ENCODE measurements at regions not wholly inside any gene's neighbourhood (a gene's known extent, or its start where the extent isn't known, plus 50 kb on each side); places are given as distances from the start of the nearest gene placed in this dataset.

- H3K4me1 Mint-ChIP-seq: no peaks in the 10 kb centered on the region
- no peak overlapping the region for H3K27ac Mint-ChIP-seq
- TF ChIP-seq ZBTB21 (CRISPR knock-in tag; IDR thresholded peaks at IDR 0.05; ENCODE audit: borderline replicate concordance) (no peak), ERG (CRISPR knock-in tag; IDR thresholded peaks at IDR 0.05) (no peak), CDX4 (CRISPR knock-in tag; IDR thresholded peaks at IDR 0.05; ENCODE audit: borderline replicate concordance) (no peak), ZBTB43 (CRISPR knock-in tag; IDR thresholded peaks at IDR 0.05) (no peak), TEAD1 (CRISPR knock-in tag; IDR thresholded peaks at IDR 0.05) (no peak), MYBL2 (CRISPR knock-in tag; IDR thresholded peaks at IDR 0.05) (no peak), MLX (CRISPR knock-in tag; IDR thresholded peaks at IDR 0.05) (no peak), FOXJ3 (CRISPR knock-in tag; IDR thresholded peaks at IDR 0.05; ENCODE audit: borderline replicate concordance) (no peak)
- TF ChIP-seq, protein P1, sequence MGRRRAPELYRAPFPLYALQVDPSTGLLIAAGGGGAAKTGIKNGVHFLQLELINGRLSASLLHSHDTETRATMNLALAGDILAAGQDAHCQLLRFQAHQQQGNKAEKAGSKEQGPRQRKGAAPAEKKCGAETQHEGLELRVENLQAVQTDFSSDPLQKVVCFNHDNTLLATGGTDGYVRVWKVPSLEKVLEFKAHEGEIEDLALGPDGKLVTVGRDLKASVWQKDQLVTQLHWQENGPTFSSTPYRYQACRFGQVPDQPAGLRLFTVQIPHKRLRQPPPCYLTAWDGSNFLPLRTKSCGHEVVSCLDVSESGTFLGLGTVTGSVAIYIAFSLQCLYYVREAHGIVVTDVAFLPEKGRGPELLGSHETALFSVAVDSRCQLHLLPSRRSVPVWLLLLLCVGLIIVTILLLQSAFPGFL (CRISPR knock-in tag; IDR thresholded peaks at IDR 0.05; ENCODE audit: borderline replicate concordance): no peak
- TF ChIP-seq, protein P2, sequence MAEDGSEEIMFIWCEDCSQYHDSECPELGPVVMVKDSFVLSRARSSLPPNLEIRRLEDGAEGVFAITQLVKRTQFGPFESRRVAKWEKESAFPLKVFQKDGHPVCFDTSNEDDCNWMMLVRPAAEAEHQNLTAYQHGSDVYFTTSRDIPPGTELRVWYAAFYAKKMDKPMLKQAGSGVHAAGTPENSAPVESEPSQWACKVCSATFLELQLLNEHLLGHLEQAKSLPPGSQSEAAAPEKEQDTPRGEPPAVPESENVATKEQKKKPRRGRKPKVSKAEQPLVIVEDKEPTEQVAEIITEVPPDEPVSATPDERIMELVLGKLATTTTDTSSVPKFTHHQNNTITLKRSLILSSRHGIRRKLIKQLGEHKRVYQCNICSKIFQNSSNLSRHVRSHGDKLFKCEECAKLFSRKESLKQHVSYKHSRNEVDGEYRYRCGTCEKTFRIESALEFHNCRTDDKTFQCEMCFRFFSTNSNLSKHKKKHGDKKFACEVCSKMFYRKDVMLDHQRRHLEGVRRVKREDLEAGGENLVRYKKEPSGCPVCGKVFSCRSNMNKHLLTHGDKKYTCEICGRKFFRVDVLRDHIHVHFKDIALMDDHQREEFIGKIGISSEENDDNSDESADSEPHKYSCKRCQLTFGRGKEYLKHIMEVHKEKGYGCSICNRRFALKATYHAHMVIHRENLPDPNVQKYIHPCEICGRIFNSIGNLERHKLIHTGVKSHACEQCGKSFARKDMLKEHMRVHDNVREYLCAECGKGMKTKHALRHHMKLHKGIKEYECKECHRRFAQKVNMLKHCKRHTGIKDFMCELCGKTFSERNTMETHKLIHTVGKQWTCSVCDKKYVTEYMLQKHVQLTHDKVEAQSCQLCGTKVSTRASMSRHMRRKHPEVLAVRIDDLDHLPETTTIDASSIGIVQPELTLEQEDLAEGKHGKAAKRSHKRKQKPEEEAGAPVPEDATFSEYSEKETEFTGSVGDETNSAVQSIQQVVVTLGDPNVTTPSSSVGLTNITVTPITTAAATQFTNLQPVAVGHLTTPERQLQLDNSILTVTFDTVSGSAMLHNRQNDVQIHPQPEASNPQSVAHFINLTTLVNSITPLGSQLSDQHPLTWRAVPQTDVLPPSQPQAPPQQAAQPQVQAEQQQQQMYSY (CRISPR knock-in tag; IDR thresholded peaks at IDR 0.05): no peak
- TF ChIP-seq, protein P3, sequence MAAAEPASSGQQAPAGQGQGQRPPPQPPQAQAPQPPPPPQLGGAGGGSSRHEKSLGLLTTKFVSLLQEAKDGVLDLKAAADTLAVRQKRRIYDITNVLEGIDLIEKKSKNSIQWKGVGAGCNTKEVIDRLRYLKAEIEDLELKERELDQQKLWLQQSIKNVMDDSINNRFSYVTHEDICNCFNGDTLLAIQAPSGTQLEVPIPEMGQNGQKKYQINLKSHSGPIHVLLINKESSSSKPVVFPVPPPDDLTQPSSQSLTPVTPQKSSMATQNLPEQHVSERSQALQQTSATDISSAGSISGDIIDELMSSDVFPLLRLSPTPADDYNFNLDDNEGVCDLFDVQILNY (CRISPR knock-in tag; IDR thresholded peaks at IDR 0.05): no peak
- POLR2A ChIA-PET: no interaction called here
- ATAC-seq (no peak), DNase-seq (ENCODE audit: low spot score) (no peak)
- no peak overlapping the region for H3K4me3 Mint-ChIP-seq
- H3K36me3 Mint-ChIP-seq: no peaks in the 10 kb centered on the region
- CTCF ChIA-PET: no interaction called here
- H3K27me3 Mint-ChIP-seq (ENCODE audit: low read depth): no peaks in the 10 kb centered on the region
- H3K9me3 Mint-ChIP-seq: no peaks in the 10 kb centered on the region
Measured at GRCh38 chr4:126221282-126221681, 906.5 kb downstream of the FAT4 start.

GRCh38 chr4:126221717-126222340 is 907.1 kb downstream of the FAT4 start:
- TF ChIP-seq, protein P4, sequence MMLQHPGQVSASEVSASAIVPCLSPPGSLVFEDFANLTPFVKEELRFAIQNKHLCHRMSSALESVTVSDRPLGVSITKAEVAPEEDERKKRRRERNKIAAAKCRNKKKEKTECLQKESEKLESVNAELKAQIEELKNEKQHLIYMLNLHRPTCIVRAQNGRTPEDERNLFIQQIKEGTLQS (CRISPR knock-in tag; conservative IDR thresholded peaks at IDR 0.05): no peak
- no peak for TF ChIP-seq ZBTB43 (CRISPR knock-in tag; IDR thresholded peaks at IDR 0.05)
- TF ChIP-seq NR1H2 (CRISPR knock-in tag; IDR thresholded peaks at IDR 0.05): no peak
- TF ChIP-seq MLX (CRISPR knock-in tag; IDR thresholded peaks at IDR 0.05): no peak
- no peak for TF ChIP-seq GABPB1 (CRISPR knock-in tag; IDR thresholded peaks at IDR 0.05)
- TF ChIP-seq, protein P5, sequence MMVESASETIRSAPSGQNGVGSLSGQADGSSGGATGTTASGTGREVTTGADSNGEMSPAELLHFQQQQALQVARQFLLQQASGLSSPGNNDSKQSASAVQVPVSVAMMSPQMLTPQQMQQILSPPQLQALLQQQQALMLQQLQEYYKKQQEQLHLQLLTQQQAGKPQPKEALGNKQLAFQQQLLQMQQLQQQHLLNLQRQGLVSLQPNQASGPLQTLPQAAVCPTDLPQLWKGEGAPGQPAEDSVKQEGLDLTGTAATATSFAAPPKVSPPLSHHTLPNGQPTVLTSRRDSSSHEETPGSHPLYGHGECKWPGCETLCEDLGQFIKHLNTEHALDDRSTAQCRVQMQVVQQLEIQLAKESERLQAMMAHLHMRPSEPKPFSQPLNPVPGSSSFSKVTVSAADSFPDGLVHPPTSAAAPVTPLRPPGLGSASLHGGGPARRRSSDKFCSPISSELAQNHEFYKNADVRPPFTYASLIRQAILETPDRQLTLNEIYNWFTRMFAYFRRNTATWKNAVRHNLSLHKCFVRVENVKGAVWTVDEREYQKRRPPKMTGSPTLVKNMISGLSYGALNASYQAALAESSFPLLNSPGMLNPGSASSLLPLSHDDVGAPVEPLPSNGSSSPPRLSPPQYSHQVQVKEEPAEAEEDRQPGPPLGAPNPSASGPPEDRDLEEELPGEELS (CRISPR knock-in tag; IDR thresholded peaks at IDR 0.05): no peak
- no peak for TF ChIP-seq USF2 (CRISPR knock-in tag; IDR thresholded peaks at IDR 0.05)
- no peaks in the 10 kb centered on the region for H3K36me3 Mint-ChIP-seq
- H3K9me3 Mint-ChIP-seq: no peaks in the 10 kb centered on the region
- ChIA-PET CTCF (no interaction called here), POLR2A (no interaction called here)
- ATAC-seq: no peak
- H3K27me3 Mint-ChIP-seq (ENCODE audit: low read depth): no peaks in the 10 kb centered on the region
- no peak overlapping the region for H3K27ac Mint-ChIP-seq
- no peak for DNase-seq (ENCODE audit: low spot score)
- no peak overlapping the region for H3K4me3 Mint-ChIP-seq
- no peaks in the 10 kb centered on the region for H3K4me1 Mint-ChIP-seq
